RWPE2 (cell line): ENCODE measurements at regions not wholly inside any gene's neighbourhood (a gene's known extent, or its start where the extent isn't known, plus 50 kb on each side); places are given as distances from the start of the nearest gene placed in this dataset.

Experiments used
- ATAC-seq: fragments of 200-7000 bp; cut with Tn5 transposase; 3 replicates; pipeline ENCODE4 v1.9.1; 2021; ENCODE audit warnings: low read depth
- DNase-seq: peaks from one replicate; pipeline ENCODE4 v3.0.0-alpha.2; 2020; ENCODE audit warnings: low spot score
- H3K27ac ChIP-seq: fragments of 450-650 bp; 2 replicates; pipeline ENCODE4 v1.5.1; 2017; ENCODE audit warnings: mild to moderate bottlenecking; ENCODE audit not compliant: poor library complexity, severe bottlenecking
- H3K27me3 ChIP-seq: fragments of 250-450 bp; sonication (Bioruptor Pico); 2 replicates; pipeline ENCODE4 v1.5.1; 2021; ENCODE audit warnings: mild to moderate bottlenecking, moderate library complexity; ENCODE audit not compliant: insufficient read depth, poor library complexity, severe bottlenecking
- H3K36me3 ChIP-seq: fragments of 250-450 bp; sonication (Bioruptor Pico); 2 replicates; pipeline ENCODE4 v1.5.1; 2020; ENCODE audit warnings: low read depth, mild to moderate bottlenecking, moderate library complexity
- H3K4me1 ChIP-seq: fragments of 250-450 bp; sonication (Bioruptor Pico); 2 replicates; pipeline ENCODE4 v1.5.1; 2021; ENCODE audit warnings: mild to moderate bottlenecking, moderate library complexity; ENCODE audit not compliant: insufficient read depth, poor library complexity, severe bottlenecking
- H3K4me3 ChIP-seq: fragments of 250-450 bp; sonication (Bioruptor Pico); 2 replicates; pipeline ENCODE4 v1.5.1; 2021; ENCODE audit warnings: mild to moderate bottlenecking, moderate library complexity; ENCODE audit not compliant: severe bottlenecking
- H3K9me3 ChIP-seq: fragments of 250-450 bp; sonication (Bioruptor Pico); 2 replicates; pipeline ENCODE4 v1.5.1; 2021; ENCODE audit warnings: mild to moderate bottlenecking, moderate library complexity; ENCODE audit not compliant: severe bottlenecking
- CTCF ChIP-seq: fragments of 450-650 bp; IDR thresholded peaks from one replicate; pipeline ENCODE4 v1.5.1; 2017; ENCODE audit warnings: mild to moderate bottlenecking, moderate library complexity; ENCODE audit not compliant: poor library complexity, severe bottlenecking

- DNase-seq: no peak
- Histone ChIP-seq H3K4me3 (no peak overlapping the region), H3K36me3 (no peaks in the 10 kb centered on the region), H3K27me3 (no peaks in the 10 kb centered on the region), H3K4me1 (no peaks in the 10 kb centered on the region), H3K9me3 (no peaks in the 10 kb centered on the region), H3K27ac (no peak overlapping the region)
- TF ChIP-seq CTCF: no peak
- no peak for ATAC-seq
These were observed 431.9 kb upstream of the AGTR1 start for GRCh38 chr3:148265841-148266240.

- H3K4me3 ChIP-seq: no peak overlapping the region
- no peak for ATAC-seq
These were observed 431.4 kb upstream of the AGTR1 start for GRCh38 chr3:148266341-148266740.

GRCh38 chr3:148269816-148270215, 427.9 kb upstream of the AGTR1 start:
- TF ChIP-seq CTCF: no peak
- H3K27ac ChIP-seq: no peak overlapping the region
- ATAC-seq (no peak), DNase-seq (no peak)
- H3K27me3 ChIP-seq: peaks cover 3% of the 10 kb centered on the region
- H3K4me3 ChIP-seq: no peak overlapping the region
- H3K4me1 ChIP-seq: no peaks in the 10 kb centered on the region
- H3K36me3 ChIP-seq: no peaks in the 10 kb centered on the region
- H3K9me3 ChIP-seq: no peaks in the 10 kb centered on the region

More at GRCh38 chr3:148266341-148266740, 431.4 kb upstream of the AGTR1 start:
- Histone ChIP-seq H3K4me1 (no peaks in the 10 kb centered on the region), H3K27ac (no peak overlapping the region), H3K36me3 (no peaks in the 10 kb centered on the region), H3K9me3 (no peaks in the 10 kb centered on the region), H3K27me3 (no peaks in the 10 kb centered on the region)
- no peak for DNase-seq
- no peak for TF ChIP-seq CTCF

GRCh38 chr3:148280623-148281242, 417.0 kb upstream of the AGTR1 start:
- no peak overlapping the region for H3K4me3 ChIP-seq
- DNase-seq (no peak), ATAC-seq (no peak)
- H3K4me1 ChIP-seq: no peaks in the 10 kb centered on the region
- no peaks in the 10 kb centered on the region for H3K9me3 ChIP-seq
- no peaks in the 10 kb centered on the region for H3K27me3 ChIP-seq
- no peak for TF ChIP-seq CTCF
- no peaks in the 10 kb centered on the region for H3K36me3 ChIP-seq
- H3K27ac ChIP-seq: no peak overlapping the region

- Histone ChIP-seq H3K27me3 (peaks cover 21% of the 10 kb centered on the region), H3K36me3 (no peaks in the 10 kb centered on the region), H3K4me3 (no peak overlapping the region), H3K9me3 (no peaks in the 10 kb centered on the region), H3K27ac (no peak overlapping the region), H3K4me1 (no peaks in the 10 kb centered on the region)
- ATAC-seq (no peak), DNase-seq (no peak)
- TF ChIP-seq CTCF: no peak
These were observed 408.5 kb upstream of the AGTR1 start for GRCh38 chr3:148289159-148289558.
